NB4 (cell line): ENCODE measurements at regions not wholly inside any gene's neighbourhood (a gene's known extent, or its start where the extent isn't known, plus 50 kb on each side); places are given as distances from the start of the nearest gene placed in this dataset.

Source experiments
- MYC ChIP-seq: IDR thresholded peaks from 2 replicates; pipeline ENCODE4 v1.6.1; 2011; ENCODE audit warnings: low read depth, low read length
- POLR2A ChIP-seq: IDR thresholded peaks from 2 replicates; pipeline ENCODE4 v1.6.1; 2011; ENCODE audit warnings: mild to moderate bottlenecking; ENCODE audit not compliant: insufficient read length; ENCODE audit errors: extremely low read depth
- TF ChIP-seq, protein P1 (sequence below): IDR thresholded peaks from one replicate; pipeline ENCODE4 v1.5.1; 2012; ENCODE audit warnings: low read depth, low read length
- TF ChIP-seq, protein P2 (sequence below): IDR thresholded peaks from 2 replicates; pipeline ENCODE4 v1.6.1; 2011; ENCODE audit warnings: low read depth, low read length

DNA sequence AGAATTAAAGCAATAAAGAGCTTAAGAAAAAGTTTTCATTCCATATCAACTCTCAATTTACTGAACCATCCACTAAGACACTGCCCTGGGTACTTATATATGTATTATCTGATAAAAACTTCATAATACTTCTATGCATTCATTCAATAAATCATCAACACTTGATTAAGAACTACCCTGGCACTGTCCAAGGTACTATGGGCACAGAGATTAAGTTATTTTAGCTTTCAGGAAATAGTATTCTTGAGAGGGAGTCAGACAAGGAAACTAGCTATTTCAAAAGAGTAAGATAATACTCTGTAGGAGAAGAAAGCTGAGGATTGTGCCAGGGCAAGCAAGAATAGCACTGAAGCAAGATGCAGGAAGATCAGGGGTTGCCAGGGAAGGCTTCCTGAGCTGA is 640.8 kb downstream of the FAM181B start:
- TF ChIP-seq, protein P1, sequence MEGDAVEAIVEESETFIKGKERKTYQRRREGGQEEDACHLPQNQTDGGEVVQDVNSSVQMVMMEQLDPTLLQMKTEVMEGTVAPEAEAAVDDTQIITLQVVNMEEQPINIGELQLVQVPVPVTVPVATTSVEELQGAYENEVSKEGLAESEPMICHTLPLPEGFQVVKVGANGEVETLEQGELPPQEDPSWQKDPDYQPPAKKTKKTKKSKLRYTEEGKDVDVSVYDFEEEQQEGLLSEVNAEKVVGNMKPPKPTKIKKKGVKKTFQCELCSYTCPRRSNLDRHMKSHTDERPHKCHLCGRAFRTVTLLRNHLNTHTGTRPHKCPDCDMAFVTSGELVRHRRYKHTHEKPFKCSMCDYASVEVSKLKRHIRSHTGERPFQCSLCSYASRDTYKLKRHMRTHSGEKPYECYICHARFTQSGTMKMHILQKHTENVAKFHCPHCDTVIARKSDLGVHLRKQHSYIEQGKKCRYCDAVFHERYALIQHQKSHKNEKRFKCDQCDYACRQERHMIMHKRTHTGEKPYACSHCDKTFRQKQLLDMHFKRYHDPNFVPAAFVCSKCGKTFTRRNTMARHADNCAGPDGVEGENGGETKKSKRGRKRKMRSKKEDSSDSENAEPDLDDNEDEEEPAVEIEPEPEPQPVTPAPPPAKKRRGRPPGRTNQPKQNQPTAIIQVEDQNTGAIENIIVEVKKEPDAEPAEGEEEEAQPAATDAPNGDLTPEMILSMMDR: no peak
- TF ChIP-seq POLR2A (no peak), MYC (no peak)
- TF ChIP-seq, protein P2, sequence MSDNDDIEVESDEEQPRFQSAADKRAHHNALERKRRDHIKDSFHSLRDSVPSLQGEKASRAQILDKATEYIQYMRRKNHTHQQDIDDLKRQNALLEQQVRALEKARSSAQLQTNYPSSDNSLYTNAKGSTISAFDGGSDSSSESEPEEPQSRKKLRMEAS: no peak
